ENCODE measurements at regions not wholly inside any gene's neighbourhood (a gene's known extent, or its start where the extent isn't known, plus 50 kb on each side); places are given as distances from the start of the nearest gene placed in this dataset.

GRCh38 chr18:78305789-78306188 is 673.8 kb upstream of the SALL3 start:
- Histone ChIP-seq H3K27ac (no peak overlapping the region), H3K9me3 (no peaks in the 10 kb centered on the region), H3K4me1 (no peaks in the 10 kb centered on the region), H3K4me3 (no peak overlapping the region), H3K27me3 (peaks cover 0 to 17% (median 0%) of the 10 kb centered on the region in 3 donors), H3K36me3 (no peaks in the 10 kb centered on the region)
- intact Hi-C loops (cut with DNase I; ENCODE audit: low total_unique reads): no loop called here
- TF ChIP-seq CTCF (IDR thresholded peaks at IDR 0.05) (no peak), POLR2AphosphoS5 (IDR thresholded peaks at IDR 0.05) (no peak), EP300 (IDR thresholded peaks at IDR 0.05) (no peak), POLR2A (IDR thresholded peaks at IDR 0.05) (no peak)
- 57 to 72% (median 63%) methylated on average over 6 of the region's 6 CpGs for WGBS, 5 donors
- DNase-seq: peak in 1 of 2 donors; percentile 19

- WGBS, 5 donors: 58 to 81% (median 78%) methylated on average over 35 to 42 of the region's 42 CpGs
- no peak overlapping the region for H3K27ac ChIP-seq
- TF ChIP-seq POLR2A (IDR thresholded peaks at IDR 0.05) (no peak), EP300 (IDR thresholded peaks at IDR 0.05) (no peak), POLR2AphosphoS5 (IDR thresholded peaks at IDR 0.05) (no peak), CTCF (IDR thresholded peaks at IDR 0.05) (no peak)
- intact Hi-C loops (cut with DNase I; ENCODE audit: low total_unique reads): no loop called here
- peaks cover 0 to 6% (median 0%) of the 10 kb centered on the region in 3 donors for H3K27me3 ChIP-seq
- no peaks in the 10 kb centered on the region for H3K9me3 ChIP-seq
- no peak for DNase-seq
- H3K36me3 ChIP-seq: no peaks in the 10 kb centered on the region
- no peak overlapping the region for H3K4me3 ChIP-seq
- H3K4me1 ChIP-seq: no peaks in the 10 kb centered on the region
Observed at GRCh38 chr18:78309307-78309706, 670.3 kb upstream of the SALL3 start.

- H3K9me3 ChIP-seq: no peaks in the 10 kb centered on the region
- H3K4me1 ChIP-seq: no peaks in the 10 kb centered on the region
- WGBS, 5 donors: 60 to 75% (median 73%) methylated on average over 8 of the region's 8 CpGs
- H3K4me3 ChIP-seq: no peak overlapping the region
- no peaks in the 10 kb centered on the region for H3K36me3 ChIP-seq
- H3K27me3 ChIP-seq: no peaks in the 10 kb centered on the region
- intact Hi-C loops (cut with DNase I; ENCODE audit: low total_unique reads): no loop called here
- no peak for TF ChIP-seq POLR2AphosphoS5 (IDR thresholded peaks at IDR 0.05)
- no peak for TF ChIP-seq POLR2A (IDR thresholded peaks at IDR 0.05)
- no peak for TF ChIP-seq CTCF (IDR thresholded peaks at IDR 0.05)
- no peak for TF ChIP-seq EP300 (IDR thresholded peaks at IDR 0.05)
- DNase-seq: no peak
- H3K27ac ChIP-seq: no peak overlapping the region
Observed at GRCh38 chr18:78309924-78310323, 669.7 kb upstream of the SALL3 start.

GRCh38 chr18:78319264-78319663 is 660.4 kb upstream of the SALL3 start:
- H3K27ac ChIP-seq: no peak overlapping the region
- no peaks in the 10 kb centered on the region for H3K36me3 ChIP-seq
- H3K9me3 ChIP-seq: no peaks in the 10 kb centered on the region
- H3K4me1 ChIP-seq: no peaks in the 10 kb centered on the region
- intact Hi-C loops (cut with DNase I; ENCODE audit: low total_unique reads): no loop called here
- no peaks in the 10 kb centered on the region for H3K27me3 ChIP-seq
- no peak overlapping the region for H3K4me3 ChIP-seq
- TF ChIP-seq POLR2AphosphoS5 (IDR thresholded peaks at IDR 0.05) (no peak), EP300 (IDR thresholded peaks at IDR 0.05) (no peak), CTCF (IDR thresholded peaks at IDR 0.05) (no peak), POLR2A (IDR thresholded peaks at IDR 0.05) (no peak)
- DNase-seq: no peak
- WGBS, 5 donors: 88 to 95% (median 91%) methylated on average over 15 of the region's 15 CpGs
